ENCODE measurements at regions not wholly inside any gene's neighbourhood (a gene's known extent, or its start where the extent isn't known, plus 50 kb on each side); places are given as distances from the start of the nearest gene placed in this dataset.

- Histone ChIP-seq H3K9me3 (ENCODE audit: control insufficient read depth in 1 of 2, insufficient read depth in 1 of 2, low read depth in 1 of 2, low read length in 2 of 2) (no peaks in the 10 kb centered on the region), H3K27ac (ENCODE audit: low read depth, low read length) (no peak overlapping the region), H4K20me1 (ENCODE audit: insufficient read depth) (no peaks in the 10 kb centered on the region), H3K79me2 (ENCODE audit: insufficient read depth, low read length) (no peaks in the 10 kb centered on the region), H3K27me3 (ENCODE audit: insufficient read depth, low read length) (no peaks in the 10 kb centered on the region), H3K9ac (ENCODE audit: low read length) (no peak overlapping the region), H3K4me1 (ENCODE audit: control insufficient read depth in 1 of 2, insufficient read depth in 2 of 2, low read length in 2 of 2) (no peaks in the 10 kb centered on the region), H3K4me2 (ENCODE audit: low read length) (no peak overlapping the region), H3K4me3 (replicated peaks in 1 of 2; ENCODE audit: low read depth in 1 of 2, low read length in 2 of 2) (no peak overlapping the region), H3K9me2 (ENCODE audit: insufficient read depth) (no peaks in the 10 kb centered on the region), H2AFZ (ENCODE audit: low read depth, low read length, poor library complexity, severe bottlenecking) (no peak overlapping the region), H3K36me3 (ENCODE audit: control insufficient read depth in 1 of 2, insufficient read depth in 2 of 2, low read length in 2 of 2) (no peaks in the 10 kb centered on the region)
- TF ChIP-seq SP1 (IDR thresholded peaks at IDR 0.05; ENCODE audit: low read depth) (no peak), YY1 (IDR thresholded peaks at IDR 0.05; ENCODE audit: extremely low read depth, insufficient replicate concordance, low read depth, low read length) (no peak), ELF1 (IDR thresholded peaks at IDR 0.05; ENCODE audit: borderline replicate concordance, low read depth) (no peak)
- ChIA-PET CTCF (no interaction called here), RAD21 (ENCODE audit: low non-redundant PET in 1 of 2, low total read pairs in 2 of 2, uncharacterized antibody in 2 of 2, unreplicated experiment in 2 of 2) (no interaction called here), POLR2A (no interaction called here)
- DNase-seq (ENCODE audit: low read depth, low spot score): no peak
- no peak for ATAC-seq
- intact Hi-C loops (cut with micrococcal nuclease): no loop called here
- BruUV-seq (replicated peaks): no TSS peak
Measured at GRCh38 chr16:27632216-27632615, 82.3 kb downstream of the KATNIP start.

- RAD21 ChIA-PET (ENCODE audit: low non-redundant PET in 1 of 2, low total read pairs in 2 of 2, uncharacterized antibody in 2 of 2, unreplicated experiment in 2 of 2): no interaction called here
- no peaks in the 10 kb centered on the region for H3K9me2 ChIP-seq (ENCODE audit: insufficient read depth)
- H3K9ac ChIP-seq (ENCODE audit: low read length): no peak overlapping the region
- no peak overlapping the region for H2AFZ ChIP-seq (ENCODE audit: low read depth, low read length, poor library complexity, severe bottlenecking)
- H3K4me3 ChIP-seq (replicated peaks in 1 of 2; ENCODE audit: low read depth in 1 of 2, low read length in 2 of 2): no peak overlapping the region
- TF ChIP-seq CBX3 (IDR thresholded peaks at IDR 0.05; ENCODE audit: low read depth) (no peak), RAD21 (IDR thresholded peaks at IDR 0.05; ENCODE audit: low read depth) (no peak), SRF (IDR thresholded peaks at IDR 0.05; ENCODE audit: low read depth) (no peak)
- H3K27me3 ChIP-seq (ENCODE audit: insufficient read depth, low read length): no peaks in the 10 kb centered on the region
- CTCF ChIA-PET: no interaction called here
- intact Hi-C loops (cut with micrococcal nuclease): no loop called here
- H4K20me1 ChIP-seq (ENCODE audit: insufficient read depth): no peaks in the 10 kb centered on the region
- H3K79me2 ChIP-seq (ENCODE audit: insufficient read depth, low read length): no peaks in the 10 kb centered on the region
- no peaks in the 10 kb centered on the region for H3K36me3 ChIP-seq (ENCODE audit: control insufficient read depth in 1 of 2, insufficient read depth in 2 of 2, low read length in 2 of 2)
- H3K4me1 ChIP-seq (ENCODE audit: control insufficient read depth in 1 of 2, insufficient read depth in 2 of 2, low read length in 2 of 2): no peaks in the 10 kb centered on the region
- no TSS peak for BruUV-seq (replicated peaks)
- H3K9me3 ChIP-seq (ENCODE audit: control insufficient read depth in 1 of 2, insufficient read depth in 1 of 2, low read depth in 1 of 2, low read length in 2 of 2): no peaks in the 10 kb centered on the region
- no peak overlapping the region for H3K27ac ChIP-seq (ENCODE audit: low read depth, low read length)
- POLR2A ChIA-PET: no interaction called here
- ATAC-seq (no peak), DNase-seq (ENCODE audit: low read depth, low spot score) (no peak)
- H3K4me2 ChIP-seq (ENCODE audit: low read length): no peak overlapping the region
Measured at GRCh38 chr16:27633221-27633620, 83.3 kb downstream of the KATNIP start.
